Activated naive CD4-positive, alpha-beta T cell (primary cell): ENCODE measurements at regions not wholly inside any gene's neighbourhood (a gene's known extent, or its start where the extent isn't known, plus 50 kb on each side); places are given as distances from the start of the nearest gene placed in this dataset.

Experiments used
- DNase-seq, 4 experiments: peaks; one replicate each; lab custom pipeline; 2025; lab: John Stamatoyannopoulos, UW

- DNase-seq, result no peak
Measured at GRCh38 chr7:1378610-1379601, 80.4 kb downstream of the MICALL2 start.

- no peak for DNase-seq
Measured at GRCh38 chr7:1380231-1380815, 78.9 kb downstream of the MICALL2 start.

GRCh38 chr7:1380821-1381580 lies 78.3 kb downstream of the MICALL2 start:
- no peak for DNase-seq

GRCh38 chr7:1382553-1383397 lies 76.5 kb downstream of the MICALL2 start:
- no peak for DNase-seq

GRCh38 chr7:1383398-1384112 lies 75.7 kb downstream of the MICALL2 start:
- DNase-seq, result no peak

- no peak for DNase-seq
Measured at GRCh38 chr7:1384113-1384415, 75.2 kb downstream of the MICALL2 start.
